LNCAP (cell line): ENCODE measurements at regions not wholly inside any gene's neighbourhood (a gene's known extent, or its start where the extent isn't known, plus 50 kb on each side); places are given as distances from the start of the nearest gene placed in this dataset.

Experiments used
- CTCF ChIP-seq: fragments of 450-650 bp; IDR thresholded peaks from 2 replicates; pipeline ENCODE4 v1.5.1; 2017; ENCODE audit warnings: mild to moderate bottlenecking

DNA sequence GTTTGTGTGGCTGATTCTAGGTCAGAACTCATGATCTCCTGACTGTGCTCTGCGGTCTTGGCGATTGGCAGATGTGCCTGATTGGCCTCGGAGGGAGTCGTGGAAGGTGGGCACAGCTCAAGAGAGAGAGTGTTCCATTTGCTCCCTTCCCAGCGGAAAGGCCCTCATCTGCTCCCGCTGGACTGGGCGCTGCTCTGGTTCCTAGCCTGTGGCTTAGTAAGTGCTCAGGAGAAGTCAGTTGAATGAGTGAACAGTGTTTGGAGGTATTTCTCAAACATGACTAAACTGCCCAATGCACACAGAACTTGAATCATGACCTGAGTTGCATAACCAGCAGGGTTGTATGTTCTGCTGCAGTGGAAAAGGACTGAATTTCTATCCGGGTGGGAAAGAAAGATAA is 120.2 kb upstream of the PITX1 start:
- TF ChIP-seq CTCF, result no peak

GRCh38 chr5:135153661-135154060 is 119.6 kb upstream of the PITX1 start:
- TF ChIP-seq CTCF, result no peak

DNA sequence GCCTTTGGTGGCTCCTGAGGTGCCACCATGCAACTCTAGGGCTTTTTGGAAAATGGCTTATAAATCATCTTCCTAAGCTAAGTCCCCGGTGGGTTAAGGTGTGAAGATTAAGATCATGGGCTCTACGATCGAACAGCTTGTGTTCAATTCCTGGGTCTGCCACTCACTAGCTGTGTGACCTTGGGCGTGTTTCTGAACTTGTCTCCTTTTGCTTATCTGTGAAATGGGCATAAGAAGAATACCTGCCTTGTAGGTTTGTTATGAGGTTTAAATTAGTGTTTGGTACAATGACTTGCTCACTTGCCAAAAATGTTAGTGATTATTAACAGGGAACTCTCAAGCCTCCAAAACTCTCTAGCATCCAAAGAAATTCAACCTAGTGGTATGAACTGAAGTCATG is 119.2 kb upstream of the PITX1 start:
- TF ChIP-seq CTCF, result no peak

GRCh38 chr5:135151256-135151655 is 117.2 kb upstream of the PITX1 start:
- no peak for TF ChIP-seq CTCF

GRCh38 chr5:135150767-135151166 is 116.7 kb upstream of the PITX1 start:
- TF ChIP-seq CTCF, result no peak

GRCh38 chr5:135149956-135150723 is 116.1 kb upstream of the PITX1 start:
- no peak for TF ChIP-seq CTCF

GRCh38 chr5:135149229-135149955 is 115.4 kb upstream of the PITX1 start:
- no peak for TF ChIP-seq CTCF
